Tibial nerve (tissue), 4 donors: ENCODE measurements at regions not wholly inside any gene's neighbourhood (a gene's known extent, or its start where the extent isn't known, plus 50 kb on each side); places are given as distances from the start of the nearest gene placed in this dataset.
A peak's percentile ranks its signal among the peaks of the same experiment; 100 is the strongest.

Experiments
- DNase-seq, 2 donors: peaks; one replicate each; pipeline ENCODE4 v3.0.0-alpha.2; 2019; ENCODE audit warnings: low spot score in 2 of 2
- H3K27ac ChIP-seq, 4 donors: fragments of 200-600 bp; sonication (generic) in 3 of 4; one replicate each; pipeline ENCODE4 v1.5.1; 2017 to 2019; ENCODE audit warnings: mild to moderate bottlenecking in 1 of 4
- H3K27me3 ChIP-seq, 2 donors: fragments of 200-600 bp; sonication (generic) in 1 of 2; one replicate each; pipeline versions ENCODE4 v1.5.1 to v1.6.0; 2017 to 2019
- H3K36me3 ChIP-seq, 3 donors: fragments of 200-600 bp; sonication (generic); one replicate each; pipeline ENCODE4 v1.5.1; 2018 to 2019
- H3K4me1 ChIP-seq, 4 donors: fragments of 200-600 bp; sonication (generic) in 3 of 4; one replicate each; pipeline ENCODE4 v1.5.1; 2017 to 2019
- H3K4me3 ChIP-seq, 4 donors: fragments of 200-600 bp; sonication (generic) in 3 of 4; one replicate each; pipeline ENCODE4 v1.5.1; 2017 to 2019; ENCODE audit warnings: mild to moderate bottlenecking in 1 of 4, moderate library complexity in 1 of 4
- H3K9me3 ChIP-seq, 4 donors: fragments of 200-600 bp; sonication (generic) in 3 of 4; one replicate each; pipeline ENCODE4 v1.5.1; 2017 to 2019
- EP300 ChIP-seq, 2 donors: sonication (generic); formaldehyde crosslinking; IDR thresholded peaks; one replicate each; pipeline ENCODE4 v1.6.1; 2017; ENCODE audit warnings: antibody characterized with exemption in 2 of 2, mild to moderate bottlenecking in 1 of 2
- POLR2A ChIP-seq, 2 donors: fragments of 450-650 bp; IDR thresholded peaks; one replicate each; pipeline ENCODE4 v1.6.1; 2017; ENCODE audit warnings: antibody characterized with exemption in 2 of 2, mild to moderate bottlenecking in 2 of 2, moderate library complexity in 2 of 2
- WGBS, 2 donors: methylation state at CpG; one replicate each; pipeline ENCODE4 v1.1.5; 2018; 5-methylcytosine and 5-hydroxymethylcytosine counted together
- TF ChIP-seq, protein P1 (sequence below), 5 experiments: fragments of 200-600 bp in 3 of 5; fragments of 450-650 bp in 2 of 5; sonication (generic) in 3 of 5; IDR thresholded peaks; one replicate each; pipeline ENCODE4 v1.5.1; 2016 to 2019; ENCODE audit warnings: antibody characterized with exemption in 5 of 5, mild to moderate bottlenecking in 3 of 5, moderate library complexity in 2 of 5

DNA sequence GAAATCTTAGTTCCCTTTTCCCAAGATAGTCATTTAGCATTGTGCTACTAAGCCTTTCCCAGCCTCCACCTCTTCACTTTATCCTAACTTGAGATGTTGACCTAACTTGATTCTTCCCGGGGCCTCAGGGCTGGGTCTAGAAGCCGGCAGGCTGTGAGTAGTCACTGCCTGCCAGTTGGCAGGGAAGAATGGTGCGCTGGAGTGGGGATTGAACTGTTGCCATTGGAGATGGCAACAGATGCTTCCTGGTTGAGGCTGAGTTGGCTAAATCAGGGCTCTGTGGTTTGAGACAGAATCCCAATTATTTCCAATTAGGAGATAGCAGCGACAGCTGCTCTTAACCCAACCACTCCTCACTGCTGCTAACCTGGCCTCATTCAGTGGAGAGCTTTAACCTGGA, 343.1 kb downstream of the BRINP1 start:
- H3K4me1 ChIP-seq, result peaks cover 0 to 23% (median 3%) of the 10 kb centered on the region in 4 donors
- H3K27me3 ChIP-seq, result no peaks in the 10 kb centered on the region
- H3K36me3 ChIP-seq, result no peaks in the 10 kb centered on the region
- peak in 1 of 2 donors; percentile 28 for TF ChIP-seq EP300 (IDR thresholded peaks at IDR 0.05)
- no peak for TF ChIP-seq POLR2A (IDR thresholded peaks at IDR 0.05)
- no peak overlapping the region for H3K4me3 ChIP-seq
- no peaks in the 10 kb centered on the region for H3K9me3 ChIP-seq
- H3K27ac ChIP-seq, result peak overlapping the region; percentile 11 to 74 (median 47)
- WGBS, 2 donors, result 43 to 47% methylated on average over 4 of the region's 4 CpGs
- peak in 1 of 2 donors; percentile 27 for DNase-seq

DNA sequence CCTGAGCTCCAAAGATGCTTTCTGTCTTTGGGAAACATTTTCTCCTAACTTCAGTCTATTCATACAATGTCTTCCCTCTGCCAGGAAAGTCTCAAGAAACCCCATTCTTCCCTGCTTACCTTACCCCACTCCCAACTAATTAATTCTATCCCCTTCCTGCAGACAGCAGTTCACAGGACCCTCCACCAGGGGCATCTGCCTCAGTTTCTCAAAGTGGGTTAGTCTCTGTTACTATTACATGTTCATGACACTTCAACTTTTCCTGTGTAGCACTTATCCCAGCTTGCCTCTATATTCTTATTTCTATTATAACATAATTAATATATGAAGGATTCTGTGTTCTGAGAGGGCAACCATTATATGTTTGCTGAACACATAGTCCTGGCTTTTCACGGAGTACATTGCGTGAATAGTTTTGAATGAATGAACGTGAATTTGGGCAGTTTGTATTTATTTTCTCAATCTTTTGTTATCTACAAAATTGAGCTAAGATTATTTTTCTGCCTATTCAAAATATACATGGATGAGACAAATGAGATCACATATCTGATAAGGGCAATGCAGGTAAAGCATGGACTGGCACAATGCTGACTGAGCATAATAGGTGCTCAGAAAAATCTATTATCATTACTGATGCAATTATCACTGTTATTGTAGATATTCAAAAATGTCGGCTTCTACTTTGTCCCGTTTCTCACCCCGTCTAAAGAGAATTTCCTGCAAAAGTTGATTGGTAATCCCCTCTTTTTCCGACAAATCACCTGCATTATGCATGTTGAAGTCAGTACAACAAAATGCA, 341.1 kb downstream of the BRINP1 start:
- H3K27ac ChIP-seq, result peak overlapping the region in 2 of 4 donors; percentile 60 to 74
- H3K4me3 ChIP-seq, result no peak overlapping the region
- TF ChIP-seq POLR2A (IDR thresholded peaks at IDR 0.05), result no peak
- TF ChIP-seq, protein P1, sequence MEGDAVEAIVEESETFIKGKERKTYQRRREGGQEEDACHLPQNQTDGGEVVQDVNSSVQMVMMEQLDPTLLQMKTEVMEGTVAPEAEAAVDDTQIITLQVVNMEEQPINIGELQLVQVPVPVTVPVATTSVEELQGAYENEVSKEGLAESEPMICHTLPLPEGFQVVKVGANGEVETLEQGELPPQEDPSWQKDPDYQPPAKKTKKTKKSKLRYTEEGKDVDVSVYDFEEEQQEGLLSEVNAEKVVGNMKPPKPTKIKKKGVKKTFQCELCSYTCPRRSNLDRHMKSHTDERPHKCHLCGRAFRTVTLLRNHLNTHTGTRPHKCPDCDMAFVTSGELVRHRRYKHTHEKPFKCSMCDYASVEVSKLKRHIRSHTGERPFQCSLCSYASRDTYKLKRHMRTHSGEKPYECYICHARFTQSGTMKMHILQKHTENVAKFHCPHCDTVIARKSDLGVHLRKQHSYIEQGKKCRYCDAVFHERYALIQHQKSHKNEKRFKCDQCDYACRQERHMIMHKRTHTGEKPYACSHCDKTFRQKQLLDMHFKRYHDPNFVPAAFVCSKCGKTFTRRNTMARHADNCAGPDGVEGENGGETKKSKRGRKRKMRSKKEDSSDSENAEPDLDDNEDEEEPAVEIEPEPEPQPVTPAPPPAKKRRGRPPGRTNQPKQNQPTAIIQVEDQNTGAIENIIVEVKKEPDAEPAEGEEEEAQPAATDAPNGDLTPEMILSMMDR (IDR thresholded peaks at IDR 0.05), result no peak
- TF ChIP-seq EP300 (IDR thresholded peaks at IDR 0.05), result no peak
- 72 to 81% methylated on average over 7 of the region's 7 CpGs for WGBS, 2 donors
- H3K4me1 ChIP-seq, result peaks cover 0 to 23% (median 3%) of the 10 kb centered on the region in 4 donors
- DNase-seq, result no peak
- H3K36me3 ChIP-seq, result no peaks in the 10 kb centered on the region
- no peaks in the 10 kb centered on the region for H3K27me3 ChIP-seq
- H3K9me3 ChIP-seq, result no peaks in the 10 kb centered on the region

DNA sequence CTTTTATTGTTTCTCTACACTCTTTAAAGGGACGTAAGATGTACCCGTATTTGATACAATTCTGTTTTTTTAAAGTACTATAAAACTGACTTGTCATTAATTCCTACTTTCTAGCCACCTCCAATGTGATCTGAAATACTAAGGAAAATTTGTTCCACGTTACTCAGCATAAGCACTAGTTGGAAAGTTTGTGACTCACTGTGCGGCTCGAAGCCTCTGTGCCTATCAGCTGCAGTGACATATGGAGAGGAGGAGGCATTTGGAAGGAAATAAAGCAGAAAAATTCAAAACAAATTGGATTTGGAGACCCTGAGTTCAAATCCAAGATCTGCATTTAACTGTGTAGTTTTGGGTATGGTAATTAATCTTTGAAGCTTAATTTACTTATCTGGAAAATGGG, 339.3 kb downstream of the BRINP1 start:
- H3K9me3 ChIP-seq, result peaks cover 0 to 6% (median 0%) of the 10 kb centered on the region in 4 donors
- no peak overlapping the region for H3K27ac ChIP-seq
- DNase-seq, result no peak
- H3K4me1 ChIP-seq, result peaks cover 0 to 23% (median 3%) of the 10 kb centered on the region in 4 donors
- no peaks in the 10 kb centered on the region for H3K36me3 ChIP-seq
- no peak overlapping the region for H3K4me3 ChIP-seq
- H3K27me3 ChIP-seq, result no peaks in the 10 kb centered on the region
- WGBS, 2 donors, result 88 to 91% methylated on average over 5 of the region's 5 CpGs
- TF ChIP-seq, protein P1 (IDR thresholded peaks at IDR 0.05), result no peak
- TF ChIP-seq POLR2A (IDR thresholded peaks at IDR 0.05), result no peak
- TF ChIP-seq EP300 (IDR thresholded peaks at IDR 0.05), result no peak

DNA sequence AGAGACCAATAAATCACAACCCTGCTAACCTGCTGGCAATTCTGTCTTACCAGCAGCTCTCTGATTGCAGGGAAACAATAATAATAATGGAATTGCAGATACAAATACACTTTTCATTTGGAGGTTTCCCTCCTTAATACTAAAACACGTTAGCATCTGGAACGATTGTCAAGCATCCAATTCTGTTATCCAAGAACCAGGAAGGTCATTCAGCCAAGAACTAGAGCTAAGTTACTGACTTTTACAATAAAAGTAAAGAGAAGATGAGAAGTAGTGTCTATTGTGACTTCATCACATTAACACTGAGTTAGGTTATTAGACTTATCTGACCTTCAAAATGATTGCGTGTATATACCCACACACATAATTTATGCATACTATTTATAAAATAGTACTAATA, 335.6 kb downstream of the BRINP1 start:
- Histone ChIP-seq H3K9me3 (peaks cover 0 to 6% (median 0%) of the 10 kb centered on the region in 4 donors), H3K27ac (no peak overlapping the region), H3K4me1 (no peaks in the 10 kb centered on the region), H3K27me3 (no peaks in the 10 kb centered on the region), H3K4me3 (no peak overlapping the region), H3K36me3 (no peaks in the 10 kb centered on the region)
- WGBS, 2 donors, result 65 to 70% methylated on average over 3 of the region's 3 CpGs
- no peak for DNase-seq
- TF ChIP-seq EP300 (IDR thresholded peaks at IDR 0.05), result no peak
- TF ChIP-seq, protein P1 (IDR thresholded peaks at IDR 0.05), result no peak

DNA sequence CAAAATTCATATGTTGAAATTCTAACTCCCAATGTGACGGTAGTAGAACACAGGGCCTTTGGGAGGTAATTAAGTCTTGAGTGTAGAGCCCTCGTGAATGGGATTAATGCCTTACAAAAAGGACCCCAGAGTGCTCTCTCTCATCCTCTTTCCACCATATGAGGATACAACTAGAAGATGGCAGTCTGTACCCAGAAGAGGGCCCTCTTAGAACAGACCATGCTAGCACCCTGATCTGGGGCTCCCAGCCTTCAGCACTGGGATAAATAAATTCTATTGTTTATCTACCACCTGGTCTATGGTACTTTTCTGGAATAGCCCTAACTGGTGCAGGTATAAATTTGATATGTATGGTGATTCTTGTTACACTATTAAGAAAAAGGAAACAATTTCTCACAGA, 332.3 kb downstream of the BRINP1 start:
- TF ChIP-seq POLR2A (IDR thresholded peaks at IDR 0.05), result no peak
- Histone ChIP-seq H3K4me3 (no peak overlapping the region), H3K27ac (no peak overlapping the region), H3K4me1 (no peaks in the 10 kb centered on the region), H3K36me3 (no peaks in the 10 kb centered on the region), H3K27me3 (no peaks in the 10 kb centered on the region), H3K9me3 (peaks cover 0 to 14% (median 0%) of the 10 kb centered on the region in 4 donors)
- 70 to 78% methylated on average over 2 of the region's 2 CpGs for WGBS, 2 donors
- no peak for DNase-seq

DNA sequence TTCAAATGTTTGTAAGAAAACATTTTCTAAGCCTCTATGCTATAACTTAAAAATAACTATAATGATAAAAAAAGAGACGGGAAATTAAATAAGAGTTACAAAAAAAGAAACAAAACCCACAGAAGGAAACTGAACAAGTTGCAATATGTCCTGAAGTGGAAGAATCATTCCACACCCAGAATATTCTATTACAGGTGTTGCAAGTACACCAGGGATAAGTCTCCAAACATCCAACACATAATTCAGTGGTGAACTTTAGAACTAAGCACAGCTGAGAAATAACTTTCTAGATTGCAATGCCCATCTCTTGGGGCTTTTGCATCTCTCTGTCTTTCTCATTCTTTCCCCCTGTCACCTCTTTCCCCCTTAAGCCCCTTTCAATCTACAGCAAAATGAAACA, 325.2 kb downstream of the BRINP1 start:
- peaks cover 0 to 8% (median 0%) of the 10 kb centered on the region in 4 donors for H3K9me3 ChIP-seq
- H3K4me1 ChIP-seq, result no peaks in the 10 kb centered on the region
- 93 to 97% methylated on average over 1 of the region's 1 CpG for WGBS, 2 donors
- no peak for DNase-seq
- no peak overlapping the region for H3K4me3 ChIP-seq
- TF ChIP-seq, protein P1 (IDR thresholded peaks at IDR 0.05), result no peak
- no peak for TF ChIP-seq EP300 (IDR thresholded peaks at IDR 0.05)
- no peak for TF ChIP-seq POLR2A (IDR thresholded peaks at IDR 0.05)
- no peaks in the 10 kb centered on the region for H3K27me3 ChIP-seq
- H3K36me3 ChIP-seq, result no peaks in the 10 kb centered on the region
- no peak overlapping the region for H3K27ac ChIP-seq
